Activated naive CD8-positive, alpha-beta T cell treated with anti-CD3 and anti-CD28 coated beads, Interleukin-2, amount 50 U/mL, for 24 hours (primary cell): ENCODE measurements at regions not wholly inside any gene's neighbourhood (a gene's known extent, or its start where the extent isn't known, plus 50 kb on each side); places are given as distances from the start of the nearest gene placed in this dataset.

Experiments
- ATAC-seq: fragments of 150-1000 bp; cut with Tn5 transposase; one replicate; pipeline ENCODE4 v1.10.0; 2021
- DNase-seq: peaks from one replicate; pipeline ENCODE4 v3.0.0; 2021
- H3K27ac Mint-ChIP-seq: one replicate; pipeline ENCODE4 v1.8.0; 2021; ENCODE audit warnings: mild to moderate bottlenecking, mixed read lengths
- H3K27me3 Mint-ChIP-seq: one replicate; pipeline ENCODE4 v1.8.0; 2021; ENCODE audit warnings: mixed read lengths
- H3K36me3 Mint-ChIP-seq: one replicate; pipeline ENCODE4 v1.8.0; 2021; ENCODE audit warnings: low read depth, mixed read lengths
- H3K4me1 Mint-ChIP-seq: one replicate; pipeline ENCODE4 v1.8.0; 2021; ENCODE audit warnings: mixed read lengths
- H3K4me3 Mint-ChIP-seq: one replicate; pipeline ENCODE4 v1.8.0; 2021; ENCODE audit warnings: mild to moderate bottlenecking, moderate library complexity, mixed read lengths
- H3K9me3 Mint-ChIP-seq: one replicate; pipeline ENCODE4 v1.8.0; 2021; ENCODE audit warnings: mixed read lengths

DNA sequence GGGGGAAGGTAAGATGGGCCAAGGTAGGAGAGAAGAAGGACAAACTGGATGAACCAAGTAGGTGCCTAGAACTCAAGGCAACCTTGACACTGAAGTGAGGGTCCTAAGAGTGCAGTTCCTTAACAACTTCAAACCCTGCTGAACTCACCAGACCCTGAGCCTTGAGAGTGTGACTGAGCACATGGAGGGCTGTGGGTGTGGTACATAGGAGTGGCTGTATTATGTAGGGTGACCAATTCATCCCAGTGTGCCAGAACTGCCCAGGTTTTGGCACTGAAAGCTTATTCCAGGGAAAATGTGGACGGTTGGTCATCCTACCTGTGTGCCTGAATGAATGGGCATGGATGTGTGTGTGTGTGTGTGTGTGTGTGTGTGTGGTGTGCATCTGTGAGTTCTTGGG, 281.8 kb downstream of the DHX35 start:
- peaks cover 7% of the 10 kb centered on the region for H3K4me1 Mint-ChIP-seq

GRCh38 chr20:39242614-39243013, 280.5 kb downstream of the DHX35 start:
- H3K4me3 Mint-ChIP-seq, result no peak overlapping the region
- H3K4me1 Mint-ChIP-seq, result peaks cover 7% of the 10 kb centered on the region

More for the DNA sequence above, 281.8 kb downstream of the DHX35 start:
- Mint-ChIP-seq H3K36me3 (no peaks in the 10 kb centered on the region), H3K9me3 (peaks cover 11% of the 10 kb centered on the region), H3K27ac (no peak overlapping the region), H3K27me3 (no peaks in the 10 kb centered on the region), H3K4me3 (no peak overlapping the region)
- DNase-seq (no peak), ATAC-seq (no peak)

DNA sequence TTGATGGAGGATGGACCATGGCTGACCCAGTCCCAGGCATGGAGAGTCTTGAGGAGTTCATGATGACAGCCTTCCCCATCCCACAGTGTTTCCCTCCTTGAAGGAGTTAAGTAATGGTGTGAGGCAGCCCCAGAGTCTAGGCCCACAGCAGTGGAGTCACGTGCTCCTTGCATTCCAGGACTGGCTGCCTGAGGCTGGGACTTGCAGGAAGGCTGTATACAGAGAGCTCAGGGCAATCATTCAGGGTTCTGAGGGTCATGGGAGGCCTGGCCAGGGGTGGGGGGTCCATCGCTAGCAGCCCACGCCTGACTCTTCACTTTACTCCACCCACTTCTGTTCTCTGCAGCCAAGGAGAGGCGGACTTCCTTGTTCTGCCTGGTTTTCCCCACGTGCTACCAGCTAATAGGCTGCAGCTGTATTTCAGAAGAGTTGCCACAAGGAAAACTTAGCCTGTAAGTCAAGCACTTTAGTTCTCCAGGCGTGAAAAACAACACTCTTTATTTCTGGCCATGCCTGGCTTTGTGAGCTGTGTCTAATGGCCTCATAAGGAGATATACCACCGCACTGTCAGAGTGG, 272.5 kb downstream of the DHX35 start:
- Mint-ChIP-seq H3K9me3 (no peaks in the 10 kb centered on the region), H3K36me3 (no peaks in the 10 kb centered on the region), H3K4me3 (no peak overlapping the region), H3K4me1 (no peaks in the 10 kb centered on the region), H3K27me3 (no peaks in the 10 kb centered on the region), H3K27ac (no peak overlapping the region)
- ATAC-seq (no peak), DNase-seq (no peak)

More at GRCh38 chr20:39242614-39243013, 280.5 kb downstream of the DHX35 start:
- Mint-ChIP-seq H3K36me3 (no peaks in the 10 kb centered on the region), H3K27ac (no peak overlapping the region), H3K9me3 (peaks cover 11% of the 10 kb centered on the region), H3K27me3 (no peaks in the 10 kb centered on the region)
- ATAC-seq (no peak), DNase-seq (no peak)

- no peaks in the 10 kb centered on the region for H3K36me3 Mint-ChIP-seq
- no peaks in the 10 kb centered on the region for H3K9me3 Mint-ChIP-seq
- no peak overlapping the region for H3K27ac Mint-ChIP-seq
- ATAC-seq, result no peak
- no peaks in the 10 kb centered on the region for H3K27me3 Mint-ChIP-seq
- no peaks in the 10 kb centered on the region for H3K4me1 Mint-ChIP-seq
- H3K4me3 Mint-ChIP-seq, result no peak overlapping the region
- no peak for DNase-seq
Observed at GRCh38 chr20:39233755-39234154, 271.6 kb downstream of the DHX35 start.

DNA sequence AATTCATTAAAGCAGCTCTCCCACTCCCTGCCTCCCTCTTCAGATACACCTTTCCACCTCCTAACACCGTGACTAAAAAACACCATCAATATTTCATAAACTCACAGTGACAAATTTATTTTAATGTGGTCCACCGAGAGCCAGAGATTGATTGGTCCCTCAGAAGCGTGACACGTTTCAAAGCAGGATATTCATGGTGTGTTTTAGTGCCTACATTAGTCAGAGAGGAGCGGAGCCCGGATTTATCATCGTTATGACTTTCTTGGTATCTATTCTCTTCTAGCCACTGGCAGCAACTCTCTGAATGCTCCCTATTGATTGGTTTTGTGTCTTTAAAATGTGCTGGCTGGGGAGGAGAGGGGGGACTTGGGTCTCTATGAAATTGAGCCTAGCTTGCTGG, 265.3 kb downstream of the DHX35 start:
- no peaks in the 10 kb centered on the region for H3K9me3 Mint-ChIP-seq
- H3K27ac Mint-ChIP-seq, result no peak overlapping the region
- no peak overlapping the region for H3K4me3 Mint-ChIP-seq
- no peaks in the 10 kb centered on the region for H3K4me1 Mint-ChIP-seq
- ATAC-seq (no peak), DNase-seq (no peak)
- H3K36me3 Mint-ChIP-seq, result no peaks in the 10 kb centered on the region
- no peaks in the 10 kb centered on the region for H3K27me3 Mint-ChIP-seq

GRCh38 chr20:39225978-39226377, 263.8 kb downstream of the DHX35 start:
- H3K27me3 Mint-ChIP-seq, result peaks cover 2% of the 10 kb centered on the region
- H3K36me3 Mint-ChIP-seq, result no peaks in the 10 kb centered on the region
- ATAC-seq (no peak), DNase-seq (no peak)
- no peak overlapping the region for H3K27ac Mint-ChIP-seq
- H3K4me1 Mint-ChIP-seq, result no peaks in the 10 kb centered on the region
- H3K9me3 Mint-ChIP-seq, result no peaks in the 10 kb centered on the region
- H3K4me3 Mint-ChIP-seq, result no peak overlapping the region

GRCh38 chr20:39225536-39225935, 263.4 kb downstream of the DHX35 start:
- Mint-ChIP-seq H3K9me3 (no peaks in the 10 kb centered on the region), H3K36me3 (no peaks in the 10 kb centered on the region), H3K4me1 (no peaks in the 10 kb centered on the region), H3K27me3 (peaks cover 2% of the 10 kb centered on the region), H3K27ac (no peak overlapping the region), H3K4me3 (no peak overlapping the region)
- DNase-seq (no peak), ATAC-seq (no peak)

DNA sequence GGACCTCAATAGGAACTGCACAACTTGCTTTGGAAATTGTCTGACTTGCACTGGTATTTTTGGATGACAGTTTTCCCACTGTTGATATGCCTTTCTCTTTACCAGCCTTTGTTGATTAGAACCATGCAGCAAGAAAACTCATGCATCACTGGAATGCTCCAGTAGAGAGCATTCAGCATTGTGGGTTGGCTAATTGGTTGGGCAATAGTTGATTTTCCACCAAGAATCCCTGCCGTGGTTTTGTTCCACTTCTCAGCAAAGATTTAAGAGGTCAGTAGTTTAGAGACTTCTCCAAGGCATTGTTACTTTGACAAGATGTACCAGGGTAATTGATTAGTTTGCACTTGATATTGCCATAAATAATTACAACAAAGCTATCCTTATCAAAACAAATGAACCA, 260.0 kb downstream of the DHX35 start:
- Mint-ChIP-seq H3K27ac (no peak overlapping the region), H3K9me3 (no peaks in the 10 kb centered on the region), H3K4me1 (no peaks in the 10 kb centered on the region), H3K4me3 (no peak overlapping the region), H3K36me3 (no peaks in the 10 kb centered on the region), H3K27me3 (peaks cover 2% of the 10 kb centered on the region)
- ATAC-seq (no peak), DNase-seq (no peak)

DNA sequence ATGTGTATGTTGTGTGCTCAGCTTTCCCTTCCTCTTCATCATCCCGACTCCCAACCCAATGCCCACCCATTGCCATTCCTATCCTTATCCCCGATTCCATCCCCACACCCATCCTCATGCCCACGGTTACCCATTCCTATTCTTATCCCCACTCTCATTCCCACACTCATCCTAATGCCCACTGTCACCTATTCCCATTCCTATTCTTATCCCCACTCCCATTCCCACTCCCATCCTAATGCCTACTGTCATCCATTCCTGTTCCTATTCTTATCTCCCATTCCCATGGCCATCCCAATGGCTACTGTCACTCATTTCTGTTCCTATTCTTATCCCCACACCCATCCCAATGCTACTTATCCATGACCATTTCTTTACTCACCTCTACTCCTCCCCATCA, 254.1 kb downstream of the DHX35 start:
- Mint-ChIP-seq H3K4me3 (no peak overlapping the region), H3K27ac (no peak overlapping the region), H3K36me3 (no peaks in the 10 kb centered on the region), H3K4me1 (no peaks in the 10 kb centered on the region), H3K27me3 (peaks cover 2% of the 10 kb centered on the region), H3K9me3 (no peaks in the 10 kb centered on the region)
- no peak for DNase-seq
- ATAC-seq, result no peak

- Mint-ChIP-seq H3K36me3 (no peaks in the 10 kb centered on the region), H3K9me3 (no peaks in the 10 kb centered on the region), H3K27me3 (no peaks in the 10 kb centered on the region), H3K4me3 (no peak overlapping the region), H3K4me1 (no peaks in the 10 kb centered on the region), H3K27ac (no peak overlapping the region)
- DNase-seq, result no peak
- ATAC-seq, result no peak
Observed at GRCh38 chr20:39214828-39215227, 252.7 kb downstream of the DHX35 start.

- no peak for DNase-seq
- ATAC-seq, result no peak
- Mint-ChIP-seq H3K4me3 (no peak overlapping the region), H3K27me3 (no peaks in the 10 kb centered on the region), H3K4me1 (no peaks in the 10 kb centered on the region), H3K27ac (no peak overlapping the region), H3K36me3 (no peaks in the 10 kb centered on the region), H3K9me3 (no peaks in the 10 kb centered on the region)
Observed at GRCh38 chr20:39213476-39214145, 251.5 kb downstream of the DHX35 start.

DNA sequence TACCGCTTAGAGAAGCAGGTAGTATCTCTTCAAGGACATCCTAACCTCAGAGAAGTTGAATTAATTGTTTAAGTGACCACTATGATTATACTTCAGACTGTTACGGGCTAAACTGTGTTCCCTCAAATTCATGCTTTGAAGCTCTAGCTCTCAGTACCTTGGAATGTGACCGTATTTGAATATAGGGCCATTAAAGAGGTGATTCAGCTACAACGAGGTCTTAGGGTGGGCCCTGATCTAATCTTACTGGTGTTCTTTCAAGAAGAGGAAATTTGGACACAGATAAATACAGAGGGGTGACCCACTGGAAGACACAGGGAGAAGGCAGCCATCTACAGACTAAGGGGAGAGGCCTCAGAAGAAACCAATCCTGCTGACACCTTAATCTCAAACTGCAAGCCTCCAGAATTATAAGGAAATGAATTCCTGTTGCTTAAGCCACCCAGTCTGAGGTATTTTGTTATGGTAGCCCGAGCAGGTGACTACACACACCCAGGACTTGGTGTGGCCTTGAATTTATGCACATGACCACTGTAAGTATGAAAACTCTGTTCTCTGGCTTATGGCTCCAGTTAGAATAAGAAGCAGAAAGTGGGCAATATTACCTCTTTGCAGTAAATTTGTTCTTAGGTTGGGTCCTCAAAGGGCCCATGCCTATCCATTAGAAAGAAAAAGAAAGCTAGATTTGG, 249.1 kb downstream of the DHX35 start:
- ATAC-seq (no peak), DNase-seq (no peak)
- Mint-ChIP-seq H3K4me3 (no peak overlapping the region), H3K27ac (no peak overlapping the region), H3K36me3 (no peaks in the 10 kb centered on the region), H3K4me1 (no peaks in the 10 kb centered on the region), H3K9me3 (no peaks in the 10 kb centered on the region), H3K27me3 (no peaks in the 10 kb centered on the region)

- Mint-ChIP-seq H3K4me3 (no peak overlapping the region), H3K9me3 (no peaks in the 10 kb centered on the region), H3K4me1 (no peaks in the 10 kb centered on the region), H3K27me3 (no peaks in the 10 kb centered on the region), H3K27ac (no peak overlapping the region), H3K36me3 (no peaks in the 10 kb centered on the region)
- ATAC-seq (no peak), DNase-seq (no peak)
Observed at GRCh38 chr20:39210341-39211036, 248.3 kb downstream of the DHX35 start.

DNA sequence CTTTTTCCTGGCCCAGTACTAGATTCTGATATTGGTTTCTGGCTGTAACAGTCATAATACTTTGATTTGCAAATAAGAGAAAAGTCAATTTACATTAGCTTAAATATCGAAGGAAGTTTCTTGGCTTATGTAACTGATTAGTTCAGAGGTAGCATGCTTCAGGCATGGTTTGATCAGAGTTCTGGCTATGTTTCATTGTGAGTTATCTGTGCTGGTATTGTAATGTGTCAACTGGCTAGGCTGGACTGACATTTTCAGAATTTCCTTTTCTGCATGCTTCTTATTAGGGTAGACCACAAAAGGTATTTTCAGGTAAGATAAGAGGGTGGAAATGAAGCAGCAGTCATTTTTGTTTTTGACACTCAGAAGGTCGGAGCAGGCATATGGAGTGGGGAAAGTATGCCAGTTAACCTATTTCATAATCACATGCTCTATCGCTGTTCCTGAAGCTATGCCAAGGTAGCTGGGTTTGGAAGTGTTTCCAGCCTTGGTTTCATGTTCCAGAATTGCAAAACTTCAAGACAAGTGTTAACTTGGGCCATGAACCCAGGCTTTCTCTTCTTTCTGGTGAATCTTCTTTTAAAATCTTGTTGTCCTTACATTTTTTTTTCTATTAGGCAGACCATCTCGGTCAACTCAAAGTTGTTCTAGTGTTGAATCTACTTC, 244.9 kb downstream of the DHX35 start:
- ATAC-seq (no peak), DNase-seq (no peak)
- H3K9me3 Mint-ChIP-seq, result peaks cover 4% of the 10 kb centered on the region
- no peaks in the 10 kb centered on the region for H3K4me1 Mint-ChIP-seq
- no peaks in the 10 kb centered on the region for H3K36me3 Mint-ChIP-seq
- H3K27me3 Mint-ChIP-seq, result no peaks in the 10 kb centered on the region
- H3K4me3 Mint-ChIP-seq, result no peak overlapping the region
- H3K27ac Mint-ChIP-seq, result no peak overlapping the region
